HL-60 (cell line): ENCODE measurements at regions not wholly inside any gene's neighbourhood (a gene's known extent, or its start where the extent isn't known, plus 50 kb on each side); places are given as distances from the start of the nearest gene placed in this dataset.

Experiments used
- DNase-seq, 2 experiments: peaks; one replicate each; pipeline ENCODE4 v3.0.0-alpha.2; 2010 to 2020; ENCODE audit warnings: low read depth in 1 of 2, low spot score in 1 of 2
- H3K27ac ChIP-seq: fragments of 250-450 bp; sonication (Bioruptor Pico); replicated peaks from 2 replicates; pipeline ENCODE4 v1.5.1; 2020; ENCODE audit warnings: mild to moderate bottlenecking, moderate library complexity
- H3K27me3 ChIP-seq: fragments of 250-450 bp; sonication (Bioruptor Pico); 2 replicates; pipeline ENCODE4 v1.5.1; 2021; ENCODE audit warnings: mild to moderate bottlenecking, moderate library complexity; ENCODE audit not compliant: insufficient read depth, poor library complexity, severe bottlenecking
- H3K4me3 ChIP-seq: replicated peaks from 2 replicates; pipeline ENCODE4 v1.5.1; 2011; ENCODE audit warnings: mild to moderate bottlenecking, control low read depth, low read length; ENCODE audit not compliant: insufficient read depth
- CTCF ChIP-seq: IDR thresholded peaks from one replicate; pipeline ENCODE4 v1.5.1; 2011; ENCODE audit warnings: low read length, control low read depth, inconsistent platforms; ENCODE audit not compliant: insufficient read depth
- GABPA ChIP-seq: IDR thresholded peaks from 2 replicates; pipeline ENCODE4 v1.6.1; 2012; ENCODE audit warnings: low read depth
- POLR2AphosphoS5 ChIP-seq: IDR thresholded peaks from 2 replicates; pipeline ENCODE4 v1.6.1; 2012; ENCODE audit warnings: low read depth
- REST ChIP-seq: IDR thresholded peaks from 2 replicates; pipeline ENCODE4 v1.6.1; 2012; ENCODE audit warnings: low read depth; ENCODE audit not compliant: insufficient replicate concordance
- SPI1 ChIP-seq: IDR thresholded peaks from 2 replicates; pipeline ENCODE4 v1.6.1; 2012; ENCODE audit warnings: low read depth, mild to moderate bottlenecking, borderline replicate concordance

GRCh38 chr6:169094552-169094950 lies 159.1 kb downstream of the THBS2 start:
- Histone ChIP-seq H3K4me3 (no peak overlapping the region), H3K27ac (no peak overlapping the region), H3K27me3 (no peaks in the 10 kb centered on the region)
- DNase-seq, result no peak
- TF ChIP-seq POLR2AphosphoS5 (no peak), SPI1 (no peak), REST (no peak), CTCF (no peak), GABPA (no peak)

DNA sequence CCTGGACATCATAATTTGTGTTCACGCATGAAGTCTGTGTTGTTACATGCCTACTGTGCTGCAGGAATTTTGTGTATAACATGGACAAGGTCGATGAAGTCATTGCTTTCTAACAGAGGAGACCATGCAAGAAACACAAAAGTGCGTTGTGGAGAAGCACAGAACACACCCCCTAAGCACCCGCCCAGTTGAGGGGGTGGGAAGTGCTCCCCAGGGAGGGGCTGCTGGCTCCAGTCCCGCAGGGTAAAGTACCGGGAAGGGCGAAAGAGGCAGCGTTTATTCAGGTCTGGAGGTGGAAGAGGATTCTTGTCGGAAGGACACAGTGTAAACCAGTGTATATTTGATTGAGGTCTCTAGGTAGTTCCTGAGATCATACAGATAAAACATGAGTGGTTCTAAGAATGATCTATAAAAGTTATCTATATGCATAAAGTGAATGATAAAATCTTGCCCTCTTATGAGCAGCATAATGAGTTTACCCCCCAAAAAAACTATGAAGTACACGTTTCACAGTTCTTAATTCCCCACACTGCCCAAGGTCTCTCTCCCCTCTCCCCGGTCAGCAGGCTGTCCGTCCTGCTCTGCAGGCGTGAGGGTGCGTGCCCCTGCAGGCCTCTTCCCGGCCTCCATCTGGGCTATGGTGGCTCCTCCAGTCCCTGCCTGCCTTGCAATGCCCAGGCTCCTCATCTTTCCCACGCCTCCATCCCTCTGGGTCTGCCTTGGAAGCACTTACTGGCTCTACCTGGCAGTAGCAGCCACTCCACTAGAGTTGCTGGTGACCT lies 159.7 kb downstream of the THBS2 start:
- Histone ChIP-seq H3K4me3 (no peak overlapping the region), H3K27ac (no peak overlapping the region), H3K27me3 (no peaks in the 10 kb centered on the region)
- TF ChIP-seq CTCF (no peak), REST (no peak), GABPA (no peak), POLR2AphosphoS5 (no peak), SPI1 (no peak)
- no peak for DNase-seq

DNA sequence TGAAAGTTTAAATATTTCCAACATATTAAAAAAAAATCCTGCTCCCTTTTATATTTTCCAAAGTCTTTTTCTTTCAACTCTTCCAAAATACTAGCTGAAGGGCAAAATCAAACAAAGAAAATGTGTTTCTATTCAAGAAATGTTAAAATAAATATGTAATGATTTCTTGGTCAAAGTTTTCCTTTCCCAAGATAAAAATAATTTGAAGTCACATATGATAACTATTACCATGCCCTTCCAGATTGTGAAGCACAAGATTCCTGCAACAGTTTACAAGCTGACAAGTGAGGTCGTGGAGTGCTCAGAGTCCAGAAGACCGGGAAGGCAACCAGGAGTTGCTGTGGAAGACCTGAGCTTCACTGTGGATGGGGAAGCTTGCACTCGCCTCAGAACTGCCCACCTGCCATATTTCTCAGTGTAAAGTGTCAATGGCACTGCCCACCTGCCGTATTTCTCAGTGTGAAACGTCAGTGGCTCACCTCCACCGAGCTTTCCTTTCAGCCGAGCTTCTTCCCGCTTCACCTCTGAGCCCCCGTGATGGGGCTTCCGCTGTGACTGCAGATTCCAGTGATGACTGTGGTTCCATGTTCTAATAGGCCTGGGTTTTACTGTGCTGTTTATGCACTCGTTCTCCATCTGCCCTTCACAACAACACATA lies 160.5 kb downstream of the THBS2 start:
- DNase-seq, result no peak
- H3K4me3 ChIP-seq, result no peak overlapping the region
- no peaks in the 10 kb centered on the region for H3K27me3 ChIP-seq
- no peak overlapping the region for H3K27ac ChIP-seq
- no peak for TF ChIP-seq REST
- no peak for TF ChIP-seq SPI1
- no peak for TF ChIP-seq GABPA
- no peak for TF ChIP-seq POLR2AphosphoS5
- no peak for TF ChIP-seq CTCF
